GM21447 (cell line): ENCODE measurements at regions not wholly inside any gene's neighbourhood (a gene's known extent, or its start where the extent isn't known, plus 50 kb on each side); places are given as distances from the start of the nearest gene placed in this dataset.
"Not testable (repeated sequence)": the region's sequence is repeated elsewhere in the genome, so short reads cannot be mapped to it uniquely, and the experiment has no call there.

Source experiments
- ATAC-seq: cut with Tn5 transposase; IDR thresholded peaks from one replicate; pipeline ENCODE4 v1.9.1; 2021; ENCODE audit not compliant: unreplicated experiment

- no peak for ATAC-seq
Measured at GRCh38 chr2:210376694-210377093, 61.7 kb upstream of the MYL1 start.

GRCh38 chr2:210370562-210370961, 55.6 kb upstream of the MYL1 start:
- no peak for ATAC-seq

- ATAC-seq = peak; percentile 78
Measured at GRCh38 chr2:210366675-210367080, 51.7 kb upstream of the MYL1 start.

GRCh38 chr2:210365475-210365874, 50.5 kb upstream of the MYL1 start:
- not testable (repeated sequence) for ATAC-seq
